ENCODE measurements at regions not wholly inside any gene's neighbourhood (a gene's known extent, or its start where the extent isn't known, plus 50 kb on each side); places are given as distances from the start of the nearest gene placed in this dataset.
A peak's percentile ranks its signal among the peaks of the same experiment; 100 is the strongest.
"Not testable (repeated sequence)": the region's sequence is repeated elsewhere in the genome, so short reads cannot be mapped to it uniquely, and the experiment has no call there.

DNA sequence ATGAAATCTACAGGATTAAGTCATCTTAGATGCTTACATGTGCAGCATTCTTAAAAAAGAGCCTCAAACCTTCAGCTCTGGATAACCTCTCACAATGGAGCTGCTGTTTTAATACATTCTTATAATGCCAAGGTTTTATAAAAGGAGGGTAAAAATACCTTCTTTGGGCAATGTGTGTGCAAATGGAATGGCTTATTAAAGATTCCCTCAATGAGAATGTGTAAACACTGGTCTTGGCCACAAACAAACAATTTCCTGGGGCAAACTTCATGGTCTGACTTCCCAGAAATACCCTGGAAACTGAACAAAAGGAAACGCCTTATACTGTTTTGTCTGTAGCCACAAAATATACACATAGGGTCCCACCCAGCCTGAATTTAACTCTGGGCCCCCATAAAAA lies 148.6 kb upstream of the INTU start:
- H3K36me3 ChIP-seq (replicated peaks), result no peaks in the 10 kb centered on the region
- peaks cover 27% of the 10 kb centered on the region for H3K4me1 ChIP-seq
- DNase-seq (ENCODE audit: low spot score in 2 of 2), result no peak
- in situ Hi-C loops (cut with MboI; ENCODE audit: low sequenced_read_pairs), result no loop called here
- no peak overlapping the region for H3K4me3 ChIP-seq
- no peaks in the 10 kb centered on the region for H3K27me3 ChIP-seq (ENCODE audit: low read depth)
- H3K9me3 ChIP-seq, result no peaks in the 10 kb centered on the region

DNA sequence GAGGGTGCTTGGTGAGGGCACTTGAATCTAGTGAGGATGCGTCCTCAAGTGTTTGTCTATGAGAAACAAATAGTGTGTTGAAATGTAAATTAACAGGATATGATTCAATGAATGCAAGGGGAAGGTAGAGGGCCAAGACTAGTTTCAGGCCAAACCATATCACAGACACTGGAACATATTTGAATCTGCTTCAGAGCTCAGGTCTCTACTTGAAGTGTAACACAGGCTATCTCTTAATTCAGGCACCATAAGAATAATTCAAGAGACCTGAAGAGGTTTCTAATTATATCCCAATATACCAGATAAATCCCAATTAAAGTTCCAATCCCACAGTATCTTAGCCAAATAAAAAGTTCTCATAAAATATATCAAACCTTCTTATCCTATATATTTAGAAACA lies 146.5 kb upstream of the INTU start:
- H3K27me3 ChIP-seq (ENCODE audit: low read depth), result no peaks in the 10 kb centered on the region
- H3K9me3 ChIP-seq, result no peaks in the 10 kb centered on the region
- no peak overlapping the region for H3K4me3 ChIP-seq
- DNase-seq (ENCODE audit: low spot score in 2 of 2), result no peak
- no peaks in the 10 kb centered on the region for H3K36me3 ChIP-seq (replicated peaks)
- in situ Hi-C loops (cut with MboI; ENCODE audit: low sequenced_read_pairs), result no loop called here
- H3K4me1 ChIP-seq, result peaks cover 30% of the 10 kb centered on the region

DNA sequence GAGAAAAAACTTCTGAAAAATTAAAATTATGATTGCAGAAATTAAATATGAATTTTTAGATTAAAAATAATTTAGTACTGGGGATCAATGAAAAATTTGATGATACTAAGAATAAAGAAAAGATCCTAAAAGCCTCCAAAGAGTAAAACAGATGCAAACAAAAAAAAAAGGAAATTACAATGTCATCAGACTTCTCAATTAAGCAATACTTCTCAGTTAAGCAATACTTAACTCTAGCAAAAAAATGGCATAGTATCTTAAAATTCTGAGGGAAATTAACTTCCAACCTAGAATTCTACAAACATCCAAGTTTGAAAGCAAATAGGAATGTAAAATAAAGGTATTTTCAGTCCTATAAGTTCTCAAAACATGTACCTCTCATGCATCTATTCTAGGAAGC lies 141.2 kb upstream of the INTU start:
- Histone ChIP-seq H3K36me3 (replicated peaks) (no peaks in the 10 kb centered on the region), H3K4me1 (peaks cover 16% of the 10 kb centered on the region), H3K27me3 (ENCODE audit: low read depth) (no peaks in the 10 kb centered on the region), H3K9me3 (no peaks in the 10 kb centered on the region), H3K4me3 (no peak overlapping the region)
- in situ Hi-C loops (cut with MboI; ENCODE audit: low sequenced_read_pairs), result no loop called here
- no peak for DNase-seq (ENCODE audit: low spot score in 2 of 2)

DNA sequence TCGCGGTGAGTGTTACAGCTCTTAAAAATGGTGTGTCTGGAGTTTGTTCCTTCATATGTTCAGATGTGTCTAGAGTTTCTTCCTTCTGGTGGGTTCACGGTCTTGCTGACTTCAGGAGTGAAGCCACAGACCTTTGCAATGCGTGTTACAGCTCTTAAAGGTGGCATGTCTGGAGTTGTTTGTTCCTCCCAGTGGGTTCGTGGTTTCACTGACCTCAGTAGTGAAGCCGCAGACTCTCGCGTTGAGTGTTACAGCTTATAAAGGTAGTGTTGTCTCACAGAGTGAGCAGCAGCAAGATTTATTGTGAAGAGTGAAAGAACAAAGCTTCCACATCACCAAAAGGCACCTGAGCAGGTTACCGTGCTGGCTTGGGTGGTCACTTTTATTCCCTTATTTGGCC lies 135.9 kb upstream of the INTU start:
- H3K4me1 ChIP-seq; DNase-seq (ENCODE audit: low spot score in 2 of 2); H3K36me3 ChIP-seq (replicated peaks); H3K9me3 ChIP-seq; H3K4me3 ChIP-seq; H3K27me3 ChIP-seq (ENCODE audit: low read depth); in situ Hi-C loops (cut with MboI; ENCODE audit: low sequenced_read_pairs): not testable (repeated sequence)

DNA sequence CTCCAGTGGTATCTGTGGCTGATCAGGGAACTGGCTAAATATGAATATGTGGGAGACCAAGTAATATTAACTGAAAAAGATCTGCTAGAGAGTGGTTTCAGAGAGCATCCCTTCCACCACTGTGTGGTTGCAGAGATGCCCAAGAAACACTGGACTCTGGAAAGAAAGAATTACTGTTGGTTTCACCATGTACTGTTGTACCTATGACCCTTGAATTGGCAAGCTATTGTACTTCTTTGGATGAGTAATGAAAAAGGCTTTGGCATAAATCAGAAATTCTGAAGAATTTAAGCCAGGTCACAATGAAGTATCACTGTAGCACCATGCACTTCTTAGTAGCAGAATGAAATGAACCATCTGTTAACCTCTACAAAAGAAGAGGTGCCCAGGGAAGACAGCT lies 134.4 kb upstream of the INTU start:
- in situ Hi-C loops (cut with MboI; ENCODE audit: low sequenced_read_pairs), result no loop called here
- H3K4me1 ChIP-seq, result peaks cover 13% of the 10 kb centered on the region
- no peak overlapping the region for H3K4me3 ChIP-seq
- H3K27me3 ChIP-seq (ENCODE audit: low read depth), result no peaks in the 10 kb centered on the region
- H3K9me3 ChIP-seq, result no peaks in the 10 kb centered on the region
- H3K36me3 ChIP-seq (replicated peaks), result no peaks in the 10 kb centered on the region
- no peak for DNase-seq (ENCODE audit: low spot score in 2 of 2)

DNA sequence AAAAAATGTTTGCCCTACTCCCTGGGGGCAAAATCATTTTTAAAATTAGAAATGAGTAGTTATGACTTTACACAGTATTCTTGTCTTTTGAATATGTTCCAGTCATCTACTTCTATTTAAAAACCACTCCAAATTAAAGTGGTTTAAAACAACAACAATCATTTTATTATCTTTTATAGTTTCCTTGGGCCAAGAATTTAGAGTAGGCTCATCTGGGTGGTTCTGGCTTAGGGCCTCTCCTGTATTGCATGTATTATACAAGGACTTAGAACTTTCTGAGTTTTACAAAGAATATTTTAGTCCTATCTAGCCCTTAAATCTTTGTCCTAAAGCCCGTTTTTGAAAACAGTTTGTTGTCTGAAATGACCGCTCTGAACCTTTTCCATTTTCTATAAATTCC lies 132.5 kb upstream of the INTU start:
- H3K4me3 ChIP-seq, result no peak overlapping the region
- DNase-seq (ENCODE audit: low spot score in 2 of 2), result no peak
- no peaks in the 10 kb centered on the region for H3K9me3 ChIP-seq
- peaks cover 28% of the 10 kb centered on the region for H3K4me1 ChIP-seq
- H3K27me3 ChIP-seq (ENCODE audit: low read depth), result no peaks in the 10 kb centered on the region
- no peaks in the 10 kb centered on the region for H3K36me3 ChIP-seq (replicated peaks)
- in situ Hi-C loops (cut with MboI; ENCODE audit: low sequenced_read_pairs), result no loop called here

DNA sequence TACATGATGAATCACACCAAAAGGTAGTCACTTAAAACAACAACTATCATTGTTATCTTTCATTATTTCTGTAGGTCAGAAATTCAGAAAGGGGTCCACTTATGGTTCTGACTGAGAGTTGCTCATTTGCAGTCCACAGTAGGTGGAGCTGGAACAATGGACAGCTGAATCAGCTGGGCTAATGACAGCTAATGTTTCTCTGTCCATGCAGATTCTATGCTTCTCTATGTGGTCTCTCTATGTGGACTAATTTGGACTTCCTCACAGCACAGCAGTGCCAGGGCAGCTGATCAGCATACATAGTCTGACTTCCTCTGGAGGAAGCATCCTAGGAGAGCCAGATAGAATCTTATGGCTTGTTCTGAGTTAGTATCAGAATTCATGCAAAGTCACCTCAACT lies 131.7 kb upstream of the INTU start:
- H3K36me3 ChIP-seq (replicated peaks), result no peaks in the 10 kb centered on the region
- peaks cover 30% of the 10 kb centered on the region for H3K4me1 ChIP-seq
- no peaks in the 10 kb centered on the region for H3K9me3 ChIP-seq
- DNase-seq (ENCODE audit: low spot score in 2 of 2), result no peak
- no peak overlapping the region for H3K4me3 ChIP-seq
- in situ Hi-C loops (cut with MboI; ENCODE audit: low sequenced_read_pairs), result no loop called here
- no peaks in the 10 kb centered on the region for H3K27me3 ChIP-seq (ENCODE audit: low read depth)

DNA sequence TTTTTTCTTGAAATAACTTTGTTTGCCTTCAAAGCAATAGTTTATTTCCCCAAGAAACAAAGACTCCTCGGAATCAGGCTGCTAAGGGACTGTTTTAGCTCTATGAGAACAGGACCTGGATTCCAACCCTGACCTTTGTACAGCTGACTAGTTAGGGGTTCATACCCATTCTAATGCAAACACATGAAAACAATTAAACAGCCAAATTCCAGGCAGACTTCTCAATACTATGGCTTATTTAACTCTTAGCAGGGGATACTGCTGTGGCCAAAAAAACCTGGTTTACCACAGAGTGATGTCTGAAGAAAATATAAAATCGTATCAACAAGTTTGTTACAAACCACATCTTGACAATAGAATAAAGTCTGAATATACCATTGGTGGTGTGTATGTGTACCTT lies 129.6 kb upstream of the INTU start:
- in situ Hi-C loops (cut with MboI; ENCODE audit: low sequenced_read_pairs), result no loop called here
- Histone ChIP-seq H3K4me3 (no peak overlapping the region), H3K4me1 (peaks cover 32% of the 10 kb centered on the region), H3K9me3 (no peaks in the 10 kb centered on the region), H3K36me3 (replicated peaks) (no peaks in the 10 kb centered on the region), H3K27me3 (ENCODE audit: low read depth) (no peaks in the 10 kb centered on the region)
- peak in 1 of 2 experiments; percentile 55 for DNase-seq (ENCODE audit: low spot score in 2 of 2)

DNA sequence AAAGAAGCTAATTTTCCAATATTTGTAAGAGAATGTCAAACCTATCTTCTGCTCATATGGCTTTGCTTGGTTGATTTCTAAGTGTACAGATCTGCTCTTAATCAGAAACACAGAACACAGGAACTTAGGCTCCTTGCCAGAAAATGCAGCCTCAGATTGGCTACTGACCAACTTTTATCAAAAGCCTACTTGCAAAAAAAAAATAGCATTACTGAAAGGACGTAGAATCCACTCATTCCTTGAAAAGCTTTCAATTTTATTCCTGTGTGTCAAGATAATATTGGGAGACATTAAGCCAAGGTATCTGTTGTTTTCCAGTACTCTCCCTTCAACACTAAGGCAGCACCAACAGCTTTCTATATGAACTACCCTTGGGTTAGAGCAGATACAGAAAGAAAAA lies 127.6 kb upstream of the INTU start:
- Histone ChIP-seq H3K27me3 (ENCODE audit: low read depth) (no peaks in the 10 kb centered on the region), H3K4me3 (no peak overlapping the region), H3K9me3 (no peaks in the 10 kb centered on the region), H3K36me3 (replicated peaks) (no peaks in the 10 kb centered on the region), H3K4me1 (peaks cover 41% of the 10 kb centered on the region)
- peak; percentile 47 to 57 for DNase-seq (ENCODE audit: low spot score in 2 of 2)
- in situ Hi-C loops (cut with MboI; ENCODE audit: low sequenced_read_pairs), result no loop called here

DNA sequence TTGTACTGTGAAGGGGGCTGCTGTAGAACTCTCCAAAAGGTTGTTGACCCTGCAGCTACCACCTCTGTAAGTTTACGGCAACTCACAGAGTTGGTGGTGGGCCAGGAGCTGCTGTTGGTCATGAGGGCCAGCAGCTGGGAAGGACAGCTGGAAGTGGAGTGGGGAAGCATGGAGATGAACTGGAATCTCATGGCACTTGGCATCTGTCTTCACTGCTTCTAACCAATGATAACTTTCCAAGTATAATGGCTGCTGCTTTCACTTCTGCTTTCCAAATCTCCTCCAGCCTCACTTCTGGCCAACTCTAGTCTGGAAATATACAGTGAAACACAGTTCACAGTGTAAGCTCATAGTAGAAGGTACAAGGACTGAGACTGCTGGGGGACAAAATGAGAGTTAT lies 126.5 kb upstream of the INTU start:
- DNase-seq (ENCODE audit: low spot score in 2 of 2), result no peak

DNA sequence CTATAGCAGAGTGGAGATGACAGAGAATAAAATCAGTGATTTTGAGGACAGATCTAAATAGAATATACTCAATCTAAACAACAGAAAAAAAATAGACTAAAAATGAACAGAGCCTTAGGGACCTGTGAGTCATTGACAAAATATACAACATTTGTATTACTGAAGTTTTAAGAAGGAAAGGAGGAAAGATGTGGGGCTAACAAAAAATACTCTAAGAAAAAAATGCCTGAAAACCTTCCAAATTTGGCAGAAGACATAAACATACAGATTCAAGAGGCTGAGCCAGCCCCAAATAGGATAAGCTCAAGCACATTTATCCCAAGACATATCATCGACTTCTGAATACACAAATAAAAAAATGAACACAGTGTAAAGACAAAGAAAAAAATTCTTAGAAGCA lies 123.6 kb upstream of the INTU start:
- no peak overlapping the region for H3K4me3 ChIP-seq
- no peaks in the 10 kb centered on the region for H3K27me3 ChIP-seq (ENCODE audit: low read depth)
- H3K36me3 ChIP-seq (replicated peaks), result no peaks in the 10 kb centered on the region
- H3K4me1 ChIP-seq, result peaks cover 24% of the 10 kb centered on the region
- no peaks in the 10 kb centered on the region for H3K9me3 ChIP-seq
- in situ Hi-C loops (cut with MboI; ENCODE audit: low sequenced_read_pairs), result no loop called here
- no peak for DNase-seq (ENCODE audit: low spot score in 2 of 2)

More for the DNA sequence above, 126.5 kb upstream of the INTU start:
- no peaks in the 10 kb centered on the region for H3K36me3 ChIP-seq (replicated peaks)
- peaks cover 41% of the 10 kb centered on the region for H3K4me1 ChIP-seq
- in situ Hi-C loops (cut with MboI; ENCODE audit: low sequenced_read_pairs), result no loop called here
- no peak overlapping the region for H3K4me3 ChIP-seq
- H3K27me3 ChIP-seq (ENCODE audit: low read depth), result no peaks in the 10 kb centered on the region
- H3K9me3 ChIP-seq, result no peaks in the 10 kb centered on the region

DNA sequence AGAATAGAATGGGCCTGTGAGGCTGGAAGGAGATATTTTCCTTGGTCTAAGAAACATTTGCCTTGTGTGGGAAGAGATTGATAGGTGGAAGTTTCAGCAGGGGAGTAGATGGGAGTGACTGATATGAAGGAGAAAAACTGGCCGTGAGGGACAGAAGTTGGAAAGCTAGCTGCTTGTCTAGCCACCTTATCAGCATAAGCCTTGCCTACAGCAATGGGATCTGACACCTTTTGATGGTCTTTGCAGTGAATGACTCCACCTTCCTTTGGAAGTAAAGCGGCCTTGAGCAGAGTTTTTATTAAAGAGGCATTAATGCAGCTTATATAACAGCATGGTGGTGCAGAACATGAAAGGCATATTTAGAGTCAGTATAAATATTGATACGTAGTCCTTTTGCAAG lies 120.1 kb upstream of the INTU start:
- peaks cover 24% of the 10 kb centered on the region for H3K4me1 ChIP-seq
- H3K9me3 ChIP-seq; in situ Hi-C loops (cut with MboI; ENCODE audit: low sequenced_read_pairs); DNase-seq (ENCODE audit: low spot score in 2 of 2); H3K4me3 ChIP-seq; H3K36me3 ChIP-seq (replicated peaks); H3K27me3 ChIP-seq (ENCODE audit: low read depth): not testable (repeated sequence)

DNA sequence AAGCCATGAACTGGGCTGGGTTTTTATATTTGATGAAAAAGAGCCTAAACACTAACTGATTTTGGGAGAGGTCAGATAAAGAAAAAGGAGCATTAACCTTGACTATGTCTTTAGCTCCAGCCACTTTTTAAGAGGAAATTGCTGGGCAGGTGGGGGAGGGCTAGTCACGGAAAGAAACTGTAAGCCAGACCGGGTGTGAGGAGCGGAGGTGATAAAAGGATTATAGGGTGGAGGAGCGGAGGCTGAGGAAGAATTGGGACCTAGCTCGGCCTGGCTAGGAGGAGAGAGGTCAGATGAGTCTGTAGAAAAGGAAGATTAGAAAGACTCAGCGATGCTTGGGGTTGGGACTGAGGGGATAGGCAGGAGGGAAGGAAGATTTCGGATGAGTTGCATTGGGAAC lies 117.5 kb upstream of the INTU start:
- H3K9me3 ChIP-seq; H3K4me3 ChIP-seq; in situ Hi-C loops (cut with MboI; ENCODE audit: low sequenced_read_pairs); DNase-seq (ENCODE audit: low spot score in 2 of 2); H3K36me3 ChIP-seq (replicated peaks); H3K27me3 ChIP-seq (ENCODE audit: low read depth): not testable (repeated sequence)
- H3K4me1 ChIP-seq, result peaks cover 36% of the 10 kb centered on the region

DNA sequence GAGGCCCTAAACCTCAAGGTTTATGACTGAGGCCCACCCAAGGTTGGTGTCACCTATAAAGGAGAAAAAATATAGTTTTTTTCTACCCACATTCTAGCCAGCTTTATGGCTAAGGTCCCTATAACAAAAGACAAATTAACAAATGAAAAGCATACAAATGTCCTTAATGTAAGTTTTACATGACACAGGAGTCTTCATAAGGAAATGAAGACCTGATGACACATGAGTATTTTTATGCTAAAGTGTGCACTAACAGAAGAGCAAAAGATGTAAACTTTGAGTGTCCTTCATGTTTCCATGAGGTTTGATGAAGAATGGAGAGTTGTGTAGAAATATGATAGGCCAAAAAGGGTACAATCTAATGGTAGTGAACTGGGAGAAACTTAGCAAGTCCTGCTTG lies 114.7 kb upstream of the INTU start:
- no peak overlapping the region for H3K4me3 ChIP-seq
- 0 out of 2 replicates have a peak, but pooled peaks cover 2% of the 10 kb centered on the region for H3K9me3 ChIP-seq
- H3K27me3 ChIP-seq (ENCODE audit: low read depth), result no peaks in the 10 kb centered on the region
- in situ Hi-C loops (cut with MboI; ENCODE audit: low sequenced_read_pairs), result no loop called here
- DNase-seq (ENCODE audit: low spot score in 2 of 2), result peak; percentile 63 to 99
- H3K36me3 ChIP-seq (replicated peaks), result peaks cover 7% of the 10 kb centered on the region; the same call in 1 of the 2 replicates
- peaks cover 35% of the 10 kb centered on the region for H3K4me1 ChIP-seq

DNA sequence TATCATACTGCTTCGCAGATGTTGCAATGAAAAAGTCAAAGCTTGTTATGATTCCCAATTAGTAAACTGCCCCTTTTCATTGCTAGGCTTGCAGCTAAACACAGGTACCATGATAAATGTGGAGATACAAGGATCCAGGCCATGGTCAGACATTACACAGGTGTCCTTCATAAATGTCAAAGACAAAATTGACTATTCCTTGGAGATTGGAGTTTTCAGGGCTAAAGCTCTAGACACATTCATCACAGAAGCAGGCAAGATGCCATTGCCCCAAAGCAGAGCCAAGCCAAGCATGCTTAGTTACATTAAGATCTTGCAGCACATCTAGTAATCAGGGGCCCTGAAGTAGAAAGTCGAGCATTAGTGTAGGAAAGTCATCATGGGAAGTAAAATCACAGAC lies 111.3 kb upstream of the INTU start:
- Histone ChIP-seq H3K4me3 (no peak overlapping the region), H3K27me3 (ENCODE audit: low read depth) (no peaks in the 10 kb centered on the region), H3K9me3 (0 out of 2 replicates have a peak, but pooled peaks cover 2% of the 10 kb centered on the region), H3K36me3 (replicated peaks) (peaks cover 7% of the 10 kb centered on the region; the same call in 1 of the 2 replicates), H3K4me1 (peaks cover 59% of the 10 kb centered on the region)
- in situ Hi-C loops (cut with MboI; ENCODE audit: low sequenced_read_pairs), result no loop called here
- DNase-seq (ENCODE audit: low spot score in 2 of 2), result no peak
